ENCODE measurements at regions not wholly inside any gene's neighbourhood (a gene's known extent, or its start where the extent isn't known, plus 50 kb on each side); places are given as distances from the start of the nearest gene placed in this dataset.

DNA sequence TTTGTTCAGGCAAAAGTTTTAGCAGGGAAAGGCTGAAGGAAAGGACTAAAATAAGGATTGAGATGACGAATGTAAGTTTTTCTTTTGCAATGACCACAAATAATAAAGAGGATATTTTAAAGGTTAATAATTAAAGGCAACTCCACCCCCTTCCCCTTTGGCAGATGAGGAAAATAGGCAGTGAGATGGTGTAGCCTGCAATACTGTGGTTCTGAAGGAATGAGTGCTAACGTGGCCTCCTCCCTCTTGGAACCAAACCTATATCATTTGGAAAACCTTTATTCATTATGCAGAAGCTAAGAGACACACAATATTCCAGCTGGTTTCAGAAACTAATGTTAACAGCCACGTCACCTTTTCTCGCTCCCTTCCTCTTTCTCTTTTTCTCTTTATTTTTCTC is 70.9 kb upstream of the COL1A2 start:
- DNase-seq (ENCODE audit: low read depth) = no peak
- Histone ChIP-seq H3K4me2 (ENCODE audit: low read length) (no peak overlapping the region), H3K27me3 (ENCODE audit: insufficient read depth, low read length) (no peaks in the 10 kb centered on the region), H3K36me3 (ENCODE audit: insufficient read depth, low read length) (no peaks in the 10 kb centered on the region), H3K4me3 (ENCODE audit: insufficient read depth, low read depth, low read length) (no peak overlapping the region), H3K27ac (ENCODE audit: low read depth, low read length) (no peak overlapping the region), H2AFZ (ENCODE audit: low read depth, low read length) (no peak overlapping the region), H3K9me3 (ENCODE audit: insufficient read depth, low read depth, low read length) (no peaks in the 10 kb centered on the region), H3K4me1 (ENCODE audit: insufficient read depth, low read length) (no peaks in the 10 kb centered on the region), H3K9ac (ENCODE audit: low read length) (no peak overlapping the region), H4K20me1 (ENCODE audit: insufficient read depth, low read length) (no peaks in the 10 kb centered on the region), H3K79me2 (ENCODE audit: insufficient read depth, low read length) (no peaks in the 10 kb centered on the region)
- Mint-ChIP-seq H3K27me3 (ENCODE audit: low read depth, unreplicated experiment) (no peaks in the 10 kb centered on the region), H3K9me3 (ENCODE audit: unreplicated experiment) (peaks cover 39% of the 10 kb centered on the region), H3K27ac (ENCODE audit: unreplicated experiment) (peak overlapping the region; percentile 38), H3K36me3 (ENCODE audit: low read depth, unreplicated experiment) (peaks cover 24% of the 10 kb centered on the region), H3K4me3 (ENCODE audit: unreplicated experiment) (no peak overlapping the region), H3K4me1 (ENCODE audit: low read depth, unreplicated experiment) (peaks cover 5% of the 10 kb centered on the region)
- TF ChIP-seq, protein P1, sequence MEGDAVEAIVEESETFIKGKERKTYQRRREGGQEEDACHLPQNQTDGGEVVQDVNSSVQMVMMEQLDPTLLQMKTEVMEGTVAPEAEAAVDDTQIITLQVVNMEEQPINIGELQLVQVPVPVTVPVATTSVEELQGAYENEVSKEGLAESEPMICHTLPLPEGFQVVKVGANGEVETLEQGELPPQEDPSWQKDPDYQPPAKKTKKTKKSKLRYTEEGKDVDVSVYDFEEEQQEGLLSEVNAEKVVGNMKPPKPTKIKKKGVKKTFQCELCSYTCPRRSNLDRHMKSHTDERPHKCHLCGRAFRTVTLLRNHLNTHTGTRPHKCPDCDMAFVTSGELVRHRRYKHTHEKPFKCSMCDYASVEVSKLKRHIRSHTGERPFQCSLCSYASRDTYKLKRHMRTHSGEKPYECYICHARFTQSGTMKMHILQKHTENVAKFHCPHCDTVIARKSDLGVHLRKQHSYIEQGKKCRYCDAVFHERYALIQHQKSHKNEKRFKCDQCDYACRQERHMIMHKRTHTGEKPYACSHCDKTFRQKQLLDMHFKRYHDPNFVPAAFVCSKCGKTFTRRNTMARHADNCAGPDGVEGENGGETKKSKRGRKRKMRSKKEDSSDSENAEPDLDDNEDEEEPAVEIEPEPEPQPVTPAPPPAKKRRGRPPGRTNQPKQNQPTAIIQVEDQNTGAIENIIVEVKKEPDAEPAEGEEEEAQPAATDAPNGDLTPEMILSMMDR (IDR thresholded peaks at IDR 0.05; ENCODE audit: insufficient read depth, low read depth, low read length) = no peak
- TF ChIP-seq EZH2 (IDR thresholded peaks at IDR 0.05; ENCODE audit: insufficient read depth, low read length) = no peak
- no peak for FAIRE-seq

DNA sequence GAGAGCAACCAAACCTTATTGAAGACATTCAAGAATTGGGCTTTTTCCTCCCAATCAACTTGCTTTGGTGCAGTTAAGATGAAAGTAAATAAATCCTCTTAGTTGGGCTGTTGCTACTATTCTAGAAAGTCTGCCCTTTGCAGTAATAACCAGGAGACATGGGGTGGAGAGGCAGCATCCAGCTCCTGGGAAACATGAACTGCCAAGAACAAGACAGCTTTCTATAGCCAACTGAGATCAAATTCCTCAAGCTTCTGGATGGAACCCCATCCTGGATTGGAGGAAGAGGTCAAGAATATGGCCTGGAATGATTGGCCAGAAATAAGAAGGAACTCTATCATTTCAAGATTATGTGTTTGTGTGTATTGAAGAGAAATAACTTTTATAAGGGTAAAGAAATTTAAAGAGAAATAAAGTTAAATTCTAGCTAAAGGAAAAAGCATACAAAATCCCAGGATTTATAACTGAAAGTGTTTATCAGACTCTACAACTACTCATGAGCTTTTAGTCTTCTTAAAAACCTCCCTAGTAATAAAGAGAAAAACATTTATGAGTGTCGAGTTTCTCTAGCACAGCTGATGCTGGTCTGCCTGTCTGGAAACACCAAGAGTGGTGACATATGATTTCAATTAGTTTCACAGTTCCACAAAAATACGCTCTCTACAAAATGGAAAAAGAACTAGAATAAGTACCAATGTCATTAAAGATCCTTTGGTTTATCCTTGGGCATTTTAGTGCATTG is 70.1 kb upstream of the COL1A2 start:
- Histone ChIP-seq H2AFZ (ENCODE audit: low read depth, low read length) (no peak overlapping the region), H3K4me1 (ENCODE audit: insufficient read depth, low read length) (no peaks in the 10 kb centered on the region), H3K27ac (ENCODE audit: low read depth, low read length) (no peak overlapping the region), H3K9me3 (ENCODE audit: insufficient read depth, low read depth, low read length) (no peaks in the 10 kb centered on the region), H3K79me2 (ENCODE audit: insufficient read depth, low read length) (no peaks in the 10 kb centered on the region), H3K27me3 (ENCODE audit: insufficient read depth, low read length) (no peaks in the 10 kb centered on the region), H3K9ac (ENCODE audit: low read length) (no peak overlapping the region), H3K4me3 (ENCODE audit: insufficient read depth, low read depth, low read length) (no peak overlapping the region), H4K20me1 (ENCODE audit: insufficient read depth, low read length) (no peaks in the 10 kb centered on the region), H3K4me2 (ENCODE audit: low read length) (no peak overlapping the region), H3K36me3 (ENCODE audit: insufficient read depth, low read length) (no peaks in the 10 kb centered on the region)
- H3K4me1 Mint-ChIP-seq (ENCODE audit: low read depth, unreplicated experiment) = peaks cover 5% of the 10 kb centered on the region
- H3K4me3 Mint-ChIP-seq (ENCODE audit: unreplicated experiment) = no peak overlapping the region
- FAIRE-seq (no peak), DNase-seq (ENCODE audit: low read depth) (no peak)
- no peak for TF ChIP-seq EZH2 (IDR thresholded peaks at IDR 0.05; ENCODE audit: insufficient read depth, low read length)
- TF ChIP-seq, protein P1 (IDR thresholded peaks at IDR 0.05; ENCODE audit: insufficient read depth, low read depth, low read length) = no peak
- H3K27me3 Mint-ChIP-seq (ENCODE audit: low read depth, unreplicated experiment) = no peaks in the 10 kb centered on the region
- H3K9me3 Mint-ChIP-seq (ENCODE audit: unreplicated experiment) = peaks cover 34% of the 10 kb centered on the region
- no peak overlapping the region for H3K27ac Mint-ChIP-seq (ENCODE audit: unreplicated experiment)
- H3K36me3 Mint-ChIP-seq (ENCODE audit: low read depth, unreplicated experiment) = peaks cover 20% of the 10 kb centered on the region

GRCh38 chr7:94325122-94325475 is 69.6 kb upstream of the COL1A2 start:
- Histone ChIP-seq H4K20me1 (ENCODE audit: insufficient read depth, low read length) (no peaks in the 10 kb centered on the region), H3K27ac (ENCODE audit: low read depth, low read length) (no peak overlapping the region), H3K4me1 (ENCODE audit: insufficient read depth, low read length) (no peaks in the 10 kb centered on the region), H3K27me3 (ENCODE audit: insufficient read depth, low read length) (no peaks in the 10 kb centered on the region), H2AFZ (ENCODE audit: low read depth, low read length) (no peak overlapping the region), H3K9me3 (ENCODE audit: insufficient read depth, low read depth, low read length) (no peaks in the 10 kb centered on the region), H3K4me3 (ENCODE audit: insufficient read depth, low read depth, low read length) (no peak overlapping the region), H3K9ac (ENCODE audit: low read length) (no peak overlapping the region), H3K36me3 (ENCODE audit: insufficient read depth, low read length) (no peaks in the 10 kb centered on the region), H3K79me2 (ENCODE audit: insufficient read depth, low read length) (no peaks in the 10 kb centered on the region), H3K4me2 (ENCODE audit: low read length) (no peak overlapping the region)
- Mint-ChIP-seq H3K4me3 (ENCODE audit: unreplicated experiment) (no peak overlapping the region), H3K27me3 (ENCODE audit: low read depth, unreplicated experiment) (no peaks in the 10 kb centered on the region), H3K36me3 (ENCODE audit: low read depth, unreplicated experiment) (peaks cover 18% of the 10 kb centered on the region), H3K9me3 (ENCODE audit: unreplicated experiment) (peaks cover 30% of the 10 kb centered on the region), H3K4me1 (ENCODE audit: low read depth, unreplicated experiment) (peaks cover 6% of the 10 kb centered on the region), H3K27ac (ENCODE audit: unreplicated experiment) (no peak overlapping the region)
- TF ChIP-seq EZH2 (IDR thresholded peaks at IDR 0.05; ENCODE audit: insufficient read depth, low read length) = no peak
- TF ChIP-seq, protein P1 (IDR thresholded peaks at IDR 0.05; ENCODE audit: insufficient read depth, low read depth, low read length) = no peak
- FAIRE-seq (peak; percentile 74), DNase-seq (ENCODE audit: low read depth) (no peak)

All from astrocyte (in vitro differentiated cells and primary cell).